HepG2 (cell line): ENCODE measurements at regions not wholly inside any gene's neighbourhood (a gene's known extent, or its start where the extent isn't known, plus 50 kb on each side); places are given as distances from the start of the nearest gene placed in this dataset.

Source experiments
- ATAC-seq: fragments of 200-7000 bp; cut with Tn5 transposase; 3 replicates; pipeline ENCODE4 v1.9.1; 2020; ENCODE audit warnings: mild to moderate bottlenecking, moderate library complexity
- BruUV-seq: library from RNA; stranded (reverse); fragments of 400-500 nt; replicated peaks from 2 replicates; lab custom pipeline; 2021; lab: Mats Ljungman, UMichigan
- CTCF ChIA-PET: fragments of 300-600 bp; formaldehyde crosslinking; extraction: SDS; loops from one replicate; lab custom pipeline; 2021; ENCODE audit warnings: low total read pairs, inconsistent platforms, low intra/inter-chr PET ratio; lab: Yijun Ruan, JAX
- POLR2A ChIA-PET: fragments of 350-600 bp; sonication (Branson Sonifier 250); formaldehyde crosslinking; loops from one replicate; lab custom pipeline; 2020; ENCODE audit warnings: antibody characterized with exemption, inconsistent platforms; lab: Yijun Ruan, JAX
- DNase-seq: peaks from one replicate; pipeline ENCODE4 v3.0.0-alpha.2; 2015; ENCODE audit warnings: low spot score
- FAIRE-seq: peaks from 3 replicates; lab custom pipeline; 2011; peaks lifted over from hg19 to GRCh38; lab: Jason Lieb, UNC
- H2AFZ ChIP-seq: one replicate; pipeline ENCODE4 v1.6.1; 2011; ENCODE audit warnings: low read length, inconsistent platforms
- H3K27ac ChIP-seq: fragments of 300-600 bp; 3 replicates; pipeline ENCODE4 v1.8.0; 2011; ENCODE audit warnings: mixed run types, mild to moderate bottlenecking, mixed read lengths, low read length, inconsistent platforms; ENCODE audit not compliant: insufficient read depth; ENCODE audit errors: extremely low read length
- H3K27me3 ChIP-seq, 2 experiments: fragments of 200-600 bp in 1 of 2; 2 replicates in 1 of 2; 3 replicates in 1 of 2; pipeline versions ENCODE4 v1.6.0 to v1.8.0; 2011; ENCODE audit warnings: low read length in 2 of 2, mild to moderate bottlenecking in 2 of 2, moderate library complexity in 2 of 2, inconsistent platforms in 1 of 2; ENCODE audit not compliant: insufficient read depth in 2 of 2, control insufficient read depth in 1 of 2
- H3K36me3 ChIP-seq, 2 experiments: fragments of 200-600 bp in 1 of 2; replicated peaks in 1 of 2; 2 replicates in 1 of 2; 3 replicates in 1 of 2; pipeline versions ENCODE4 v1.5.1 to v1.8.0; 2011; ENCODE audit warnings: low read length in 2 of 2, inconsistent platforms in 1 of 2; ENCODE audit not compliant: insufficient read depth in 2 of 2, control insufficient read depth in 1 of 2
- H3K4me1 ChIP-seq: 2 replicates; pipeline ENCODE4 v1.5.1; 2012; ENCODE audit warnings: low read length, inconsistent platforms; ENCODE audit not compliant: insufficient read depth
- H3K4me2 ChIP-seq: 2 replicates; pipeline ENCODE4 v1.6.0; 2011; ENCODE audit warnings: low read depth, low read length, inconsistent platforms
- H3K4me3 ChIP-seq, 3 experiments: fragments of 200-600 bp in 1 of 3; sonication (generic), shearing (Covaris generic) in 1 of 3; replicated peaks in 1 of 3; 2 replicates each; pipeline ENCODE4 v1.5.1; 2011 to 2016; ENCODE audit warnings: low read length in 3 of 3, inconsistent platforms in 2 of 3, low read depth in 2 of 3, mild to moderate bottlenecking in 2 of 3, control low read depth in 1 of 3, mixed read lengths in 1 of 3; ENCODE audit not compliant: insufficient read depth in 1 of 3
- H3K79me2 ChIP-seq: one replicate; pipeline ENCODE4 v1.6.1; 2011; ENCODE audit warnings: low read length, inconsistent platforms; ENCODE audit not compliant: insufficient read depth
- H3K9ac ChIP-seq: 2 replicates; pipeline ENCODE4 v1.6.0; 2011; ENCODE audit warnings: mild to moderate bottlenecking, low read depth, low read length, inconsistent platforms; ENCODE audit not compliant: insufficient read depth
- H3K9me3 ChIP-seq: 2 replicates; pipeline ENCODE4 v1.5.1; 2012; ENCODE audit warnings: mild to moderate bottlenecking, low read length
- H4K20me1 ChIP-seq: 2 replicates; pipeline ENCODE4 v1.6.0; 2011; ENCODE audit warnings: inconsistent platforms, mild to moderate bottlenecking, low read length, moderate library complexity; ENCODE audit not compliant: insufficient read depth
- ATF7-NPFF ChIP-seq: sonication (generic); formaldehyde crosslinking; IDR thresholded peaks from 2 replicates; pipeline ENCODE4 v1.8.1; 2023; ENCODE audit warnings: mild to moderate bottlenecking, low read depth, missing genetic modification reagents, moderate library complexity
- CSRNP1 ChIP-seq: sonication (generic); formaldehyde crosslinking; IDR thresholded peaks from 2 replicates; pipeline ENCODE4 v1.8.1; 2023; ENCODE audit warnings: mild to moderate bottlenecking, missing genetic modification reagents
- DZIP1 ChIP-seq: sonication (generic); formaldehyde crosslinking; IDR thresholded peaks from 2 replicates; pipeline ENCODE4 v1.5.0; 2020; ENCODE audit warnings: mild to moderate bottlenecking, missing genetic modification reagents
- ZNF710 ChIP-seq: sonication (generic); formaldehyde crosslinking; IDR thresholded peaks from 2 replicates; pipeline ENCODE4 v1.5.0; 2020; ENCODE audit warnings: mild to moderate bottlenecking, missing genetic modification reagents, borderline replicate concordance
- WGBS: methylation state at CpG from one replicate; pipeline ENCODE4 v1.1.6; 2017; ENCODE audit warnings: low lambda C conversion rate; 5-methylcytosine and 5-hydroxymethylcytosine counted together
- in situ Hi-C: cut with HindIII; loops from 2 replicates; pipeline ENCODE4 v1.10.0; 2017; ENCODE audit warnings: low pct_unique_long_range_greater_than_20kb; ENCODE audit not compliant: extremely low pct_ligation_motif_present
- intact Hi-C: fragments of 100-400 bp; cut with micrococcal nuclease; formaldehyde crosslinking; loops from one replicate; pipeline ENCODE4 v1.10.0; 2022; ENCODE audit not compliant: unreplicated experiment

GRCh38 chr3:66103729-66104128, 65.0 kb upstream of the MAGI1 start:
- H3K9ac ChIP-seq, result no peak overlapping the region
- WGBS, result 42% methylated on average over 3 of the region's 3 CpGs
- no peak for FAIRE-seq
- H4K20me1 ChIP-seq, result no peaks in the 10 kb centered on the region
- BruUV-seq, result no TSS peak
- H3K27ac ChIP-seq, result no peak overlapping the region
- no peaks in the 10 kb centered on the region for H3K79me2 ChIP-seq
- ATAC-seq, result no peak
- in situ Hi-C loops, result no loop called here
- no peaks in the 10 kb centered on the region for H3K36me3 ChIP-seq
- TF ChIP-seq ZNF710 (no peak), ATF7-NPFF (no peak), DZIP1 (no peak), CSRNP1 (CRISPR knock-in tag) (no peak)
- no peak overlapping the region for H2AFZ ChIP-seq
- intact Hi-C loops, result no loop called here
- no peak for DNase-seq
- H3K4me2 ChIP-seq, result no peak overlapping the region
- ChIA-PET POLR2A (no interaction called here), CTCF (no interaction called here)
- H3K9me3 ChIP-seq, result no peaks in the 10 kb centered on the region
- H3K4me3 ChIP-seq, result no peak overlapping the region
- 0 out of 5 replicates have a peak, but pooled peaks cover 0 to 2% of the 10 kb centered on the region in 2 experiments for H3K27me3 ChIP-seq
- H3K4me1 ChIP-seq, result no peaks in the 10 kb centered on the region
